ENCODE measurements at regions not wholly inside any gene's neighbourhood (a gene's known extent, or its start where the extent isn't known, plus 50 kb on each side); places are given as distances from the start of the nearest gene placed in this dataset.

DNA sequence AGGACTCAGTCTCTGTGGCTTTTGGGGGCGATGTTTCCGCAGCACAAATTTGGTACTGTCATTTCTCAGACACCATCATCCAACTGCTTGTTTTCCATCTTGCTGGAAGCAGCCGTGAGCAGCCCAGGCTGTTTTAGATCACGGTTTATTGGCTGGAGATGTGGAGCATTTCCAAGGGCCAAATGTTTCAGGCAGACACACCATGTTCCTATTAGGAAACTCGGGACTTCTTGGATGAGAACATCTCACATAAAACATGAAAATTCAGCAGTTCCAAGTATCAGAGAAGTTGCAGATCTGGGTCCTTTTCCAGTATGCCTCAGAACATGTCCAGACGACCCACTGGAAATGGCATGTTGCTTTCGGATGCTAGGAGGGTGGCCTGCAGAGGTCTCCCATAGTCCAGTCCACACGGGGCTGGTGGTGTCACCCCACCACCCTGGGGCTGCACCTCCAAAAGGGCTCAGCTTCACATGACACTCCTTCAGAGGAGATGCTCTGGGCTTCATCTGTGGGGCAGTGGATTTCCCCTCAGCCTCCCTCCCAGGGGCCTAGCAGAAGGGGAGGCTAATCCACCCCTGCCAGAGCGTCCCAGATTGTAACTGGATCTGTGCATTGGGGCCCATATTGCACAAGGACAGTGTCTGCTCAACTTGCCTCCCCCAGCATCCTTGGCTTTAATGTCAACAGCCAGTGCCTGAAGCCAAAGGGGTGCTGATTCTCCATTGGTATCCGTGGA is 176.3 kb downstream of the SCP2D1 start:
- no peak for DNase-seq (ENCODE audit: low spot score)
- intact Hi-C loops (cut with DNase I), result no loop called here

GRCh38 chr20:18991012-18991411 is 177.4 kb downstream of the SCP2D1 start:
- DNase-seq (ENCODE audit: low spot score), result no peak
- intact Hi-C loops (cut with DNase I), result no loop called here

GRCh38 chr20:18992418-18992817 is 178.8 kb downstream of the SCP2D1 start:
- no peak for DNase-seq (ENCODE audit: low spot score)
- intact Hi-C loops (cut with DNase I), result no loop called here

DNA sequence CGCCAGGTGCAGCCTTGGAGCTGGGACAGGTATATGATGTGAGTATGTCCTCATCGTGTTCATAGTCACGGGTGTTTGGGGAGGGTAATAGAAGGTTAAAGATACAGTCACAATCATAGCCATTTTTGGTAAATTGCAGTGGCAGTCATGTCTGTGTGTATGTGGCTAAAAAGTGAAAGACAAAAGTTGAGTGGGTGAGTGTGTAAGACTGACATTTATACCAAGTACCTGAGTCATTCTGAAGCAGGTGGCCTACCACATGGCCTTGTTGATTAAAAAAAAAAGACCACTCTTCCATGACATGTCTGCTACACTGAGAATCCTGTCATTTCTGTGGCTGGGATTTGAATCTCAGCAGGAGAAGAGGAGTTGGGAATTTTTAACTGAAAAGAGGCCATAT is 181.9 kb downstream of the SCP2D1 start:
- intact Hi-C loops (cut with DNase I), result no loop called here

DNA sequence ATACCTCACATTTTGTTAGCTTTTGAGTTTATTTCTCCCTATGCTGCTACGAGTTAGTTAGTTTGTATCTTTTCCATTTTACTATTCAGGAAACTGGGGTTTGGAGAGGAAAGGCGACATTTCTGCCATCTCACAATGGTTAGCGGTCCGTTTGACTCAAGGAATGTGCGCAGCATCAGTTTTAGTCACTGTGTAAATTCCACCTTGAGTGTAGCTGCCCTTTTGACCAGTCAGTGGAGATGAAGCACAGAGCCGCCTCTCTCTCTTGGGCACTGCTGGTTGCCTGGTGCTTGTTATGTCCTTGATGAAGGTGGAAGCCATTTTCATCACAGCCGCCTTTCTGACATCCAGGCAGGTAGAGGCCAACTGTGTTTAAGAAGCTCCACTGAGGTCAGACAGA is 185.5 kb downstream of the SCP2D1 start:
- intact Hi-C loops (cut with DNase I), result no loop called here

More for the DNA sequence above, 181.9 kb downstream of the SCP2D1 start:
- no peak for DNase-seq (ENCODE audit: low spot score)

DNA sequence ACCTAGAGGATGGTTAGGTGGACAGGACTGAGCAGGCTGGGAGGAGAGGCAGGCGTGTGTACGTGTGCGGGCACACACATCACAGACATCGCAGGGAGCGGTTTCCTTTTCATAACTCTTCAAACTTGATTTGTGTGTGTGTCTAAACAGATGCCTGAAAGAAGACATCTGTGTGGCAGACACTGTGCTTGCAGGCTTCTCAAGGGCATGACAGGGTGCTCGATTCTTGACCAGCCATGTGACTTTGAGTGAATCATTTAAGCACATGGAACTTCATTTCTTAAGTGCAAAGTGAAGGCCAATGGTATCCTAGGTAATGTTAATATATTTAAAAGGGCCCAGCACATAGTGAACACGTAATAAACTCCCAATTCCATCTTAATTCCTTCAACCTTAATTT is 186.5 kb downstream of the SCP2D1 start:
- no peak for DNase-seq (ENCODE audit: low spot score)
- intact Hi-C loops (cut with DNase I), result no loop called here

More for the DNA sequence above, 185.5 kb downstream of the SCP2D1 start:
- no peak for DNase-seq (ENCODE audit: low spot score)

DNA sequence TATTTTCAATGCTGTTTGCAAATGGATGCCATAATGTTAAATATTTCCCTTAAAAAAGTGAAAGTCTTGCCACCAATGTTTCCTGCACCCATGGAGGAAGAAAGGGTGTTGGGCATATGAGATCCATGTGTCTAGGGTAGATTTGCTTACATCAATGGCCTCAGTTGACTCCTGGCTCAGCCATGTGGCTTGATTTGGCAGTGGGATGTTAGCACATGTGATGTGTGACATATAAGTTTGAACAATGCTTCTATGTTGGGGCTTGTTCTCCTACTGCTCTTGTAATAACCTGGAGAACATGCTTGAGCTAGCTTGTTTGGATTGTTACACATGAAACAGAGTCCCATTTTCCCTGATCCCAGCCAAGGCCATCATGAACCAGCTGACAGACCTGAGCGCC is 187.6 kb downstream of the SCP2D1 start:
- no peak for DNase-seq (ENCODE audit: low spot score)
- intact Hi-C loops (cut with DNase I), result no loop called here

DNA sequence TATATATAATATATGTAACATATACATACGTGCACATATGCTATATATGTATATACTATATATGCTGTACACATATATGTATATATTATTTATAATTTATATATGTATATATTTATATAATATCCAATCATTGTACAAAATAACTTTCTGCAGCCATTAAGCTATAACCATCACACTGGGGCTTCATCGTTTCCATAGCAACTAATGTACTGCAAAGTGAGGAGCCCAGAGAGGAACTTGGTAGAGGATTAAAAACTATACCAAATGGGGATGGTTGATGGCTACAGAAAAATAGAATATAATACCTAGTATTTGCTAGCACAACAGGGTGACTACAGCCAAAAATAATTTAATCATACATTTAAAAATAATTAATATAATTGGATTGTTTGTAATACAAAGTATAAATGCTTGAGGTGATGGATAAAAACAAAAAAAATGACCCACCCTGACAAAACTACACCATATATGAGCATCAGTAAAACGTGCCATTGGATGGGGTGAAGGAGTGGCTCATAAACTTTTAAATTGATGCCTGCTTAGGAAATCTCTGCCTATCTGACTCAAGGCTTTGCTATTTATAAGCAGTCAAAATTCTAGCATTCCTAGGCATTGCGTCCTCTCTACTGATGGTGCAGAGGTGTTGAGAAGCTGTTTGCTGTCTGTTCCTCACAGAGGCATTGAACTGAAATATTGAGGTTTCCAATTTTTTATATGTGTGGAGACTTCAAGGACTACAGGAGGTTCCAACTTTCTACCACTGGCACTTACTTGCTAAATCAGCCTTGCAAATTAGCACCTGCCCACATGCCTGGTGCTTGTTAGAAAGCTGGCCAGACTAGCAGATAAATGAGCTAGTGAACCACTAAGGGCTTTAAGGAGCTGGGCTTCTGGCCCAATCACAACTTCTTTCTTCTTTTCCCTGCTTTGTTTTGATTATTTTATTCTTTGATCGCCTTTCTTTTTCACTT is 190.1 kb downstream of the SCP2D1 start:
- DNase-seq (ENCODE audit: low spot score), result no peak
- intact Hi-C loops (cut with DNase I), result no loop called here

GRCh38 chr20:19004975-19005374 is 191.4 kb downstream of the SCP2D1 start:
- no peak for DNase-seq (ENCODE audit: low spot score)
- intact Hi-C loops (cut with DNase I), result no loop called here

DNA sequence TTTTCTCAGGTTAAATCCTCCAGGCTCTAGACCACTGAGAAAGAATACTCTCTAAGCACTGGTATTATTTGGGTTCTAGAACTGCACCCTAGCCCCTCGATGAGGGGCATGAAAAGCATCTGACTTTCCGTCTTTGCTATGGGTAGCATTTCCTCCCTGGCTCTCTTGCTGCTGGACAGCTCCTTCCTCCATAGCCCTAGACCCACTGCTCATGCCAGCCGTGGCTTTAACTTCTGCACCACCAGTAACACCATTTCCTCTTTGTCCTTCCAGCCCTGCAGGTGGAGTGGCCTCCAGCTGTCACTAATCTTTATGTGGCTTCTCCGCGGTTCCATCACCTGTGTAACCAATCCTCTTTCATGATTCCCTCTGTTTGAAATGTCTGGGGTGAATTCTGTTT is 194.9 kb downstream of the SCP2D1 start:
- intact Hi-C loops (cut with DNase I), result no loop called here

DNA sequence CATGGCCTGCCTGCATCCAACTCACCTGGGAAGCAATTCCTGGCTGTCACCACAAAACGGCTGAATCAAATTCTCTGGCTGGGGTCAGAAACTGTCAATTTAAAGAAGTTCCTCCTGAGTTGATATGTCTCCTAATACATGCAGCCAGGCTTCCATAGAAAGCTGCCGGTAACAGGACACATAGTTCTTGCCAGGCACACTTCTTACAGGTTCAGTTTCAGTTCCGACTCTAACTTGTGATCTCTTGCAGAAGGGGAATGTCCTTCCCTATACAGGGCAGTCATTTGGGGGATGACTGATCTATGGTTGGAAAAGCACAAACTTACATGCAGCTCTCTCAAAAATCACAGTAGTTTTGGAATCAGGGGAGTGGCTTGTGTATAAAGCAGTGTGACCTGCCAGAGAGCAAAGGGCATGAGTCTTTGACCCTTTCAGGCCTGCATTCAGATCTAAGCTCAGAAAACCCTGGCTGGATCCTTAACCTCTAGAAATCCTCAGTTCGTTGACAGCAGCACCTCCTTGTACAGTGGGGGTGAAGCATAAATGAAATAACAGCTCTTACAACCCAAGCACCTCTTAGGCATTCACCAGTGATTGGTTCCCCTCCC is 195.6 kb downstream of the SCP2D1 start:
- intact Hi-C loops (cut with DNase I), result no loop called here
- no peak for DNase-seq (ENCODE audit: low spot score)

More for the DNA sequence above, 194.9 kb downstream of the SCP2D1 start:
- DNase-seq (ENCODE audit: low spot score), result no peak

DNA sequence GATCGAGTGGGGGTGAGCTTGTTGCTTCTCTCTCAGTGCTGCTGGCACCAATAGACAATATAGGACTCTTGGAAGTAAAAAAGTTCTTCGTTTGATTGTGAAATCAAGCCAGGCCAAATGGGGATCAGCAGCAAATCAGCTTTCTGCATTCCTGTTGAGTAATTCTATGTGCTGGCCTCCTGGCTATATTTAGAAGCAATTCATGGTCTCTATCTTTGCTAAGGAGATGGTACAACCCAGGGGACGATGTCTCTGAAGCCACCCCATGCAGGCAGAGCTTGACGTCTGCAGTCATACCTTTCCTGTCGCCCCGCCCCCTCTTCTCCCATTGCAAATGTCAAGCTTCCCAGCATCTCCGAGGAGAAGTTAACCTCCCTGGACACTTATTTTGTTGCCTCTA is 199.1 kb downstream of the SCP2D1 start:
- DNase-seq (ENCODE audit: low spot score), result no peak
- intact Hi-C loops (cut with DNase I), result no loop called here

GRCh38 chr20:19013907-19014306 is 198.5 kb upstream of the SLC24A3 start:
- DNase-seq (ENCODE audit: low spot score), result no peak
- intact Hi-C loops (cut with DNase I), result no loop called here

- DNase-seq (ENCODE audit: low spot score), result no peak
- intact Hi-C loops (cut with DNase I), result no loop called here
These were observed 196.9 kb upstream of the SLC24A3 start for GRCh38 chr20:19015351-19016139.

- intact Hi-C loops (cut with DNase I), result no loop called here
- no peak for DNase-seq (ENCODE audit: low spot score)
These were observed 196.3 kb upstream of the SLC24A3 start for GRCh38 chr20:19016140-19016497.

DNA sequence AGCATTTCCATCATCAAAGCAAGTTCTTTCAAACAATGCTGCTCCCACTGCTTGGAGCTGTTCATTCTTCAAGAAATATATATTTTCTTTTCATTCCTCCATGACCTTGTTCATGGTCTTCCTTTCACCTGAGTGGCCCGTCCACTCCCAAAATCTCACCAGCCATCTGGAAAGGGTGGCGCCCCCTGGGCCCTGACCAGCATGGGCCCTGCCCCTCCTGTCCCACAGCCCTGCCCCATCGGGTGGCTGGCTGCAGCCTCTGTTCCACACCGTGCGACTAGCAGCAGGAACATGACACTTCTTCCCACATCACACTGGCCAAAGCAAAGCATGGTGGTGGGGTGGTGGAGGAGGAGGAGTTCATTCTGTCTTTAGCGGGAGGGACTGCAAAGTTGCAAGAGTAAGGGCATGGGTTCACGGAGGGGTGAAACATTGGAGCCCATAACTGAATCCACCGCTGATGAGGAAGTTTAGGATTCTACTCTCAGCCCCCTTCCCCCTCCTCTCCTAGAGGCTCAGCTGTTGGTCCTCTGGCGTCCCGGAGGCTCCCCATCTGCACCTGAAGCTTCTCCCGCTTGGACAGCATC is 195.2 kb upstream of the SLC24A3 start:
- intact Hi-C loops (cut with DNase I), result no loop called here
- DNase-seq (ENCODE audit: low spot score), result no peak

DNA sequence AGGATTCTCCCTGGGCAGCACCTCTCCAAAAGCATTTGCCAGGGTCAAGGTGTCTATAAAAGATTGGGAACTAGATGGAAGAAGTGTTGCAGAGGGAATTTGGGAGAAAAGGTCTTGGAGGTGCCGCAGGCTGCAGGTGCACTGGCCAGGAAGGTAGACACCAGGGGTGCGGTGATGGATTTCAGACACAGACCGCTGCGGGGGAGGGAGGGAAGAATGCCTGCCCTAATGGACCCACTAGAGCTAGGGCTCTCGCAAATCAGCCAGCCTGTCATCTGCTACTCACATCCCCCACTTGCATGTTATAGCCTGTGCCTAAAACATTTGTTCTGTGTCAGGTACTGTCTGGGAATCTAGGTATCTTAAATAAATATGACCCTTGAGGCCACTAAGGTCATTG is 193.6 kb upstream of the SLC24A3 start:
- intact Hi-C loops (cut with DNase I), result no loop called here
- DNase-seq (ENCODE audit: low spot score), result no peak

DNA sequence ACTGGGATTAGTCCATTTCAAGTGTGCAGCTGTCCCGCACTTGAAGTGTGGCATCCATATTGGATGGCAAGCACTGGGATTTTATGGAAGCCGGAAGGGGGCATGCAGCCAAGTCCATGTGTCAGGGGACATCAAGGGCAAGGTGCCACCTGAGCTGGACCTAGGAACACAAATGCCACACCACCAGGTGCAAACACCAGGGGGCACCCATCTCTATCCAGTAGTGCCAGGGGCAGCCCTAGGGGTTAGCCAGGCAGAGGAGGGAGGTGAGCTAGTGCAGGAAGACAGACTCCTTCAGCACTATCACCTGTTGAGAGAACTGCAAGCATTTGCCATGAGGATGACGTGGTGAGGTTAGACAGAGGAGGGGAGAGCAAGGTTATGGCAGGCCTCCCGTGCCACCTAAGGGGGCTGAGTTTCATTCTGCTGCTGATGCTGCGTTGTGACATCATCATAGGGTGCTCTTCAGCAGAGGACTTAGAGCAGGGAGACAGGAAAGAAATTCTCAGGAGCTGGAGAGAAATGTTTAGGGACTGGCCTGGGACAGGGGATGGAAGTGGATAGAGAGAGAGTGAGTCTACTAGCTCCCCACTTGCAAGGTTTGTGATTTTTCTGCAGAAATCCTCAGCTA is 192.6 kb upstream of the SLC24A3 start:
- intact Hi-C loops (cut with DNase I), result no loop called here
- DNase-seq (ENCODE audit: low spot score), result no peak
